GM21529 (cell line): ENCODE measurements at regions not wholly inside any gene's neighbourhood (a gene's known extent, or its start where the extent isn't known, plus 50 kb on each side); places are given as distances from the start of the nearest gene placed in this dataset.
"Not testable (repeated sequence)": the region's sequence is repeated elsewhere in the genome, so short reads cannot be mapped to it uniquely, and the experiment has no call there.

Experiments
- ATAC-seq: cut with Tn5 transposase; IDR thresholded peaks from one replicate; pipeline ENCODE4 v1.9.1; 2021; ENCODE audit not compliant: unreplicated experiment

DNA sequence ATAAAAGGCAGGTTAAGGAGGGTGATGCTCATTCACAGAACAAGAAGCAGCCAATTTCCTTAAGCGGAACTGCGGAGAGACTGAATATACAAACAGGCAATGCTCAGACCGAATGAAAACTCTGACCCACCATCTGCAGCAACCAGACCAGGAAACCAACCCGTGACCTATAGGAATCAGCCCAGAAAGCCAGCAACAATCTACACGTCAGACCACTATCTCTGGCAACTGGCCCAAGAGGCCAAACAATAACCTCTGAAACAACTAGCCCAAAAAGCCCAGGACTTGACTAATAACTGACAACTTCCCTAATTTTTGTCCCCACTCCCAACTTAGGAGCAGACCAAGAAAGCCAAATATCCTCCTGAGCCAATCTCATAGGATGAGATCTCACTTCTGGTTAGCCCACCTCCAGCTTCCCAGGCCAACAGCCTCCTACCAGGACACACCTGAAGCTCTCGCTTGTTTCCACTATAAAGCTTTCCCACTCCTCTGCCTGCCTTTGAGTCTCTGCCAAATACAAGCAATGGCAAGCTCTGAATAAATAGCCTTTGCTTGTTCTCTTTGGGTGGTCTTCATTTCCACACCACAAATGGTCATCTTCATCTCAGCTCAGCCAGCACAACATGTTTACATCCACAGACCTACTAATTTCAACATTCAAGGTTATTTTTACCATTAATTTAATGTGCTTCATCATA is 168.5 kb downstream of the HSD17B3 start:
- ATAC-seq: no peak

DNA sequence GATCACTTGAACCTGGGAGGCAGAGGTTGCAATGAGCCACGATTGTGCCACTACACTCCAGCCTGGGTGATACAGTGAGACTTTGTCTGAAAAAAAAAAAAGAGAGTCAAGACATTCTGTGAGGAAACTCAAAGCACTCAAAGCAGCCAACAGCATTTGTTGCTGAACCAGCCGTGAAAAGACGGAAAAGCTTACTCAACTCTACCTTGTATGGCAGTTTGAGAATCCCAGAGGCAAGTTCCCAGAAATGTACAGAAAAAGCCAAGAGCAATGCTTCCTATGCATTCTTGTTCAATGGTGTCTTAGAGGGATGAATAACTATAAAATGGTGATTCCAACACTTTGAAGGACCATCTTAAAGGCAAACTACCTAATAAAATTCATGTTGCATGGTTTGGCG is 170.2 kb downstream of the HSD17B3 start:
- no peak for ATAC-seq

DNA sequence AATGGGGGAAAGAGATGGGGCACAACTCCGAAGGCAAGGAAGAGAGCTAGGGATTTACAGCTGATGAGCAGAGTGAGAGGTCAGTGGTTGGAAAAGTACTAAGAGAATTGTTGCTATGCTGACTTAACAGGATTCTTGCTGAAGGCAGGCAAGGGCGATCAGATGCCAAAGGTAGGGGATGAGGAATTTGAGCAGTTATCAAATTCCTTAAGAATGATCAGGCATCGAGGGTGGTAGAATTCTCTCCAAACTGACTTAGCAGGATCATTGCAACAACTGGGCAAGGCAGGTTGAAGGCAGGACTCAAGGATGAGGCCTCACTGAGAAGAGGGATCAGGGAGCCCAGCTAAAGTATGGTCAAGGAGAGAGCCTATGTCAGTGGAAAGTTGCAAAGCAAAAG is 171.0 kb downstream of the HSD17B3 start:
- ATAC-seq: no peak

DNA sequence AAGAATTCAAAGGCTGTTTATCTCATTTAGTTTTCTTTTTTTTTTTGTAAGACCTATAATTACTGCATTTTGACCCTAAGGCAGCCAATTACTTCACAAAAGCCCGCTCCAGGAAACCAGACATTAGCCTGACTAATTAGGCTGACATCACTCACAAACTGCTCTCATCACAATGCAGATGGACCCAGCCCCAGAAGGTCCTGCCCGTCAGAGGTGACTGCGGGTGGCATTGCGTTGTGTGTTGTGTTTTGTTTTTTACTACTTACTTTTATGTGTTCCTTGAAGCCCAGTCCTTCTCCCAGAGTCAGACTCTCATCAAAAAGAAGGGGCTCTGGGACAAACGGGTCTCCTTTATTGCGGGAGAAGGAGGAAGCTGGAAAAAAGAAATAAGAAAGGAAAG is 172.2 kb downstream of the HSD17B3 start:
- ATAC-seq: no peak

DNA sequence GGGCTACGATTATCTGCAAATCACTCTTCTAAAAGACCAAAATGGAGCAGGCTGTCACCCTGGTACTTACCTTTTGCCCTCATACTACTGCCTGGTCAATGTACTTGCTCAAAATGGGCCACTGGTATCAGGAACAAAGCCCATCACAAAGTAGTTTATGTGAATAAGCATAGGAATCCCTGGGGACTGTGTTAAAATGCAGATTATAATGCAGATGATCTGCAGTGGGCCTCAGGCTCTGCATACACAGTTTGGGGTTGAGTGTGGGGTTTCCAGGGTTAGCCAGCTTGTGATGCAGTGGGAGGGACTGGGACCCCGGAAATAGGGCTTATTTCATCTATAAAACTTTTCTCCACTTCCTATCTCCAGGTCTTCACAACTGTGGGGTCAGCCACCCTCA is 173.1 kb downstream of the HSD17B3 start:
- no peak for ATAC-seq

DNA sequence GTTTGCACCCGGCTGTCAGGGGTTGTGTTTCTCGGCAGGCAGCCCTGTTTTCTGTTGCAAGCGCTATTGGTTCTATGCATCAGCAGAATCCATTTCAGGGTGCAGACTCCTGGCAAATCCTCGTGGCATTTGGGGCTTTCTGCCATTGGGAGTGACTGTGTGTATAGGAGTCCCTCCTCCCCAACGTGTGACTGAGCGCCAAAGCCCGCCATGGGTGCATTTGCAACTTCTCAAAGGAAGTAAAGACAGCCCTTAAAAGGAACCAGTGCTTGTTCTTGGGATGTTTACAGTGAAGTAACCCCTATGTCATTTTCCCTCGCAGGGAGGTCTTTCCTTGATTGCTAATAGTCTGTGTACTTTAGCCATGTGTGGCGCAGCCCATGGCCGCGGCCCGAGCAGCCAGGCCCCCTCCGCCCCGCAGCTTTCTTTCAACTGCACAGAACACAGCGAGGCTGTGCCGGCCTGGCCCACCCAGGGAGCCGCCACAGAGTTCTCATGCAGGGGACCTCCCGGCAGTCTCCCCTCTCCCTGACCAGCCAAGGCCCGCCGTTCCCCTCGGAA is 175.6 kb downstream of the HSD17B3 start:
- no peak for ATAC-seq

DNA sequence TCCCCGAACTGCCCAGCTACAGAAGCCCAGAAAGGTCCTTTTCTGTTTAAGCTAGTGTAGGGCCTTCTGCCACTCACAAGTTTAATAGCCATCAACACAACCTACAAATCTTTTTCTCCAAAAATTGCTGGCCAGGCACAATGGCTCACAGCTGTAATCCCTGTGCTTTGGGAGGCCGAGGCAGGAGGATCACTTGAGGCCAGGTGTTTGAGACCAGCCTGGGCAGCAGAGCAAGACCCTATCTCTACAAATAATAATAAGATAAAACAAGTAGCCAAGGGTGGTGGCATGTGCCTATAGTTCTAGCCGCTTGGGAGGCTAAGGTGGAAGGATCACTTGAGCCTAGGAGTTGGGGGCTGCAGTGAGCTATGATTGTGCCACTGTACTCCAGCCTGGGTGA is 176.4 kb downstream of the HSD17B3 start:
- ATAC-seq: no peak

DNA sequence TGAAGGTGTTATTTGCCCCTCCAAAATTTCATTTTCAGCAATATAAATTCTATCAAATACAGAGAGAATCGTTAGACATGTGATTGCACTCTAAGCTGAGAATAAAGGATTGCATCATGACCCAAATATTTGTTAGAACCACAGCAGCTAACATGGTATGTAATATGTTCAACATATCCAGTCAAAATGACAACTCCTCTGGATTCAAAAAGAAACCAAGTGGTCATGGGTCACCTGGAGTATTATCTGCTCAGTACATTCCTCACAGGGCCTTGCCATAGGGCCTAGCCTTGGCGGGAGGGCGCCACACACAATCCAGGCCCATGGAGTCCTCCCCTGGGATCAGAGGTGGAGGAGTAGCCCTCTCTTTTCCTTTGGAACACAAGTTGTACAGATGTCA is 179.2 kb downstream of the HSD17B3 start:
- ATAC-seq: no peak

DNA sequence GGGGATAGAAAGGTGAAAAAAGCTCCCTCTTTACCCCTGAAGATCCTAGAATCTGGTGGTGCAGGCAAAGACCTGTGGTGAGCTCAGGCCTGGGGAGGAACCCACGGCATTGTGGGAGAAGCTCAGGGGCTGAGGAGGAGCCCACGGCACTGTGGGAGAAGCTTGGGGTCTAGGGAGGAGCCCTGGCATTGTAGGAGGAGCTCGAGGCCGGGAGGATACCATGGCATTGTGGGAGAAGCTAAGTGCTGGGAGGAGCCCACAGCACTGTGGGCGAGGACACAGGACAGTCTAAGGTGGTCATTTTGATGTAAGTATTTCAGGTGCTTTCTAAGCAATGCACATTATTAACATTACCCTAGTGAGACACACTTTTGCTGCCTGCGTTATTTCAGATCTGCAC is 179.7 kb downstream of the HSD17B3 start:
- ATAC-seq: no peak

DNA sequence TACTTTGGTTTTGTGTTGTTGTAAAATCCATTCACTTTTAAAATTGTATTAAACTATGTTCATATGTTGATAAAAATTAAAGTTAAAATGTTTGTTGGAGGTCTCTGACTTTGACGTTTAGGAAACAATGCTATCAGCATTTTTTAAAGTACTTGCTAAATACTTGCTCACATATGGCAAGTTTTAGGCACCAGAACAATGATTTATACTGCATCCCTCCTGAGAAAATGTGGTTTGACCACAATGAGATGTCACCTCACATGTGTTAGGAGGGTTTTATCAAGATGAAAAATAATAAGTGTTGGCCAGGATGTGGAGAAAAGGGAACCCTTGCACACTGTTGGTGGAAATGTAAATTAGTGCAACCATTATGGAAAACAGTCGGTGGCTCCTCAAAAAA is 180.8 kb downstream of the HSD17B3 start:
- ATAC-seq: no peak

DNA sequence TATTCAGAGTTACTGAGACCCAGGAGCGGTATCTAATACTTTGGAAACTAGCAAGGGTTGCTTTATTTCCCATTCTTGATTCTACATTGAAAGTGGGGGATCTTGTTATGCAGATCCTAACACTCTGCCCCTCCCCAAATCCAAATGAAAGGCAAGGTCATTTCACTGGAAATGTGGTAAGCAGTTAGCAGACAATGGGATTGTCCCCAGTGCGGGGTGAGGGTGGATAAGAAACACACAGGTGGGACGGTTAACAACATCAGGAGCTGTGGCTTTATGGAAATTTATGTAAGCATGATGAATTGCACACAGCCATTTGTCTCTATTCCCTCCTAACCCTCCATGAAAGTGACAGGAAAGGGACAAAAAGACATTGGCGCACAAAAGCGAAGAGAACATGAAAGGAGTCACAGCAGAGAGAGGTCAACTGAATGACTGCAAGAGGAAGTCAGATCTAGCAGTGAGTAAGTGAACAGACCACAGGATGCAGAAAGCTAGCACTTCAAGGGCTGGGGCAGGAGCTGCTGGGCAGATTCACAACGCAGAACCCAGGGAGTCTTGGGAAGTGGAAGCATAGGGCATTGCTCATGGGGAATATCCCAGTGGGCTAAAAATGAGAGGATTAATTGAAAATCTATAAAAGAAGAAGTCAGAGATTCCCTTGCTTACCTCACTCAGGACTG is 184.4 kb downstream of the HSD17B3 start:
- no peak for ATAC-seq

DNA sequence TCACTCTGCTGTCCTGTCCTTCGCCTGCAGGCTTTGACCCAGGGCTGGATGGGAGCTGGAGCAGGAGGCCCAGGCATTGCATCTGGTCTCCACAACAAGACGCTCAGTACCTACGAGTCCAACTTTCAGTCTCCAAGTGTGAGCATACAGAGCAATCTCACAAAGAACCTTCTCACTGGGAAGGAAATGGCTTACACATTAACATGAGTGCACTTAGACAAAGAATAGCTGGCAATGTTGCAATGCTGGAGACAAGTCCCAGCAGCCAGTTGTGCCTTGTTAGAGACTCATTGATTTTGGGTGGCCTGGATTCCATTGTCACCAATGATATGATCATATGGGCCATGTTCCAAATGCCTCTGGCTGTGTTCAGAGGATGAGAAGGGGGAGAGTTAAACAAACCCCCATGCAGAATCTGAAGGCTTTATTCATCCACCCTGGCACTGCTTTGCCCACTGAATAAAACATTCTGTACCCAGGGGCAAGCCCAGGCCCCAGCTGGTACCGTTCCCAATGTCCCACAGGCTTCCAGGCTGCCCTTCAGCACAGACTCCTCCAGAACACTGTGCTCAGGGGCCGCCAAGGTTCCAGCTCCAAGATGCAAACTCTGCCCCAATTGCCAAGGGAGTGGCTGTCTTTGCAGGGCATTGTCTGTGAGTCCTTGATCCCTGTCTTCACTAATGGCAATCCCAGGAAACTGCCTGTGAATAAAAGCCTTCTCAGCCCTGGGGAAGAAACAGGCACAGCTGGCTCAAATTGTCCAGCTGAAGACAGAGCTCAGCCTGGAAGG is 185.5 kb downstream of the HSD17B3 start:
- ATAC-seq: no peak

DNA sequence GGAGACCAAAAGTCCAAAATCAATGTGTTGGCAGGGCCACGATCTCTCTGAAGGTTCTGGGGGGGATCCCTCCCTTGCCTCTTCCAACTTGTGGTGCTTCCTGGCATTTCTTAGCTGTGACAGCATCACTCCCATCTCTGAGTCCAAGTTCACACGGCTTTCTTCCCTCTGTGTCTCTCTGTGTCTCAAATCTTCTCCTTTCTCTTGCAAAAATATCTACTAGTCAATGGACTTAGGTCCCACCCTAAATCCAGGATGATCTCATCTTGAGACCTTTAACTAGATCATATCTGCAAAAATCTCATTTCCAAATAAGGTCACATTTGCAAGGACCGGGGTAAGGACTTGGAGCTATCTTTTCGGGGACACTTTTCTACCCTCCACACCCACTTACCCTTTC is 186.1 kb downstream of the HSD17B3 start:
- ATAC-seq: no peak

DNA sequence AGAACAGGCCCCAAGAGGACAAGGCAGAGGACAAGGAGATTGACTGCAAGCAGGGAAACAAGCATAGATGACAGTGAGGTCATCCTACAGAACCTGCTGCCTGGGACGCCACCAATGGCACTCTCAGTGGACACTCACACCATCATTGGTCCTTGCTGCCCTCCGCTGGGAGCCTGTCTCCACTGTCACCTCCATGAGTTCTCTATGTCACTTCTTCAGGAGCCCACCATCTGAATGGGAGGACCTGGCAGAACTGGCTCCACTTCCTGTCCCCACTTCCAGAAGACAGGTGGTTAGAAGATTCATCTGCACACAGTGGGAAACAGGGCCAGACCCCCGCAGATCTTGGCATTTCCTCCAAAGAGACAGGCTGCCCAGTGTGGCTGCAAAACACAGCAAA is 188.9 kb downstream of the HSD17B3 start:
- ATAC-seq: no peak

DNA sequence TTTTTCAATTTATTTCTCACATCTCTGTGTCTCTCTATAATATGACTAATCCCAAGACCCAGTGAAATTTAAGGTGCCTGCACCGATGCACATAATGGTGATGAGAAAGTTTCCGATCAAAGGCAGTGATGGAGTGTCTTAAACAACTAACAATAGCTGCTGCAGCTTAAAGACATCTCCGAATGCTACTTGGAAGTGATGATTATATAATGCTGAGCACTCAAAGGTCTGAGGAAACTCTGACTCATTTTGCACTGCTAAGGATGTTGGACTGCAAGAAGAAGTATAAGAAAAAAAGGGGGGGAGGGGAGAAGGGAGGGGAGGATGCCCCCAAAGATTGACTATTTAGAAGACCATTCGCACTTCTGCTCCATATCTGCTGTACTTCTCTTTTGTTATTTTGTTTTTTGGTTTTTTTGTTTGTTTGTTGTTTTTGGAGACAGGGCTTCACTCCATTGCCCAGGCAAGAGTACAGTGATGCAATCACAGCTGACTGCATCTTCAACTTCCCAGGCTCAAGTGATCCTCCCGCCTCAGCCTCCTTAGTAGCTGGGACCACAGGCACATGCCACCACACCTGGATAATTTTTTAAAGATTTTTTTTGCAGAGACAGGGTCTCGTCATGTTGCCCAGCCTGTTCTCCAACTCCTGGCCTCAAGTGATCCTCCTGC is 192.2 kb downstream of the HSD17B3 start:
- ATAC-seq: no peak

DNA sequence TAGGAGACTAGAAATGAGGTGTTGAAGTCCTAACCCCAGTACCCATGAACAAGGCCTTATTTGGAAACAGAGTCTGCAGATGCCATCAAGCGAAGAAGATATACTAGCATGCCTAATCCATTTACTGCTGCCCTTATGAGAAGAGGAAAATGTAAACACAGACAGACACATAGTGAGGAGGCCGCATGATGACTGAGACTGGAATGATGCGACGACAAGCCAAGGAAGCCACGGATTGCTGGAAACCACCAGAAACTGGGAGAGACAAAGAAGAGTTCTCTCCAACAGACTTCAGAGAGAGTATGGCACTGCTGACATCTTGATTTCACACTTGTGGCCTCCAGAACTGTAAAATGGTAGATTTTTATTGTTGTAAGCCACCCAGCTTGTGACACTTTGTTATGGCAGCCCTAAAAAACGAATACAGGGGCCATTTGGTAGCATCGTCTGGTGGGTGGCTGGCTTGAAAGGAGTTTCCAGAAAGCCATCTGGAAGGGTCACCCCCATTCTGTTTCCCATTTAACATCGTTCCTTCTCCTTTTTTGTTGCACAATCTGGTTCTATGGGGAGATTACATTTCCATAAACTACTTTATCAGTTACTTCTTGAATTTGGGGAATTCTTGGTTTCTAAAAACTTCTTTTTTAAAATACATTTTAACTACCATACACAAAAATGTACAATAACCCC is 193.1 kb downstream of the HSD17B3 start:
- ATAC-seq: no peak

DNA sequence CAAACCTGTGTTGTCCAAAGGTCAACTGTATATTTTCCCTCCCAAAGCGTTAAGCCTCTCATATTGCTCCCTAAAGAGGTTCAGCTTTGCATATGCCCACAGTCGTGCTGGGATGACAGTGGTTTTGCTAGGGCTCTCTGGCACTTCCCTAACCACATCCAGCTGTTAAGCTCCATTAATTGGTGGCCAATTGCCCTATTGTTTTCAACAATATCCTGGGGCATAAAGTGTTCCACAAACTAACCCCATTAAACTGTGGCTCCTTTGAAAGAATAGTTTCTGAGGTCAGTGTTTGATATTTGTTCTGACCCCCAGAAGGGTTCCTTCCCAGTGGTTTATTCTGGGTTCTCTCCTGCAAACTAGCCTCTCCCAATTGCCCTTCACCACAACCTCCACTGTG is 194.5 kb downstream of the HSD17B3 start:
- no peak for ATAC-seq

DNA sequence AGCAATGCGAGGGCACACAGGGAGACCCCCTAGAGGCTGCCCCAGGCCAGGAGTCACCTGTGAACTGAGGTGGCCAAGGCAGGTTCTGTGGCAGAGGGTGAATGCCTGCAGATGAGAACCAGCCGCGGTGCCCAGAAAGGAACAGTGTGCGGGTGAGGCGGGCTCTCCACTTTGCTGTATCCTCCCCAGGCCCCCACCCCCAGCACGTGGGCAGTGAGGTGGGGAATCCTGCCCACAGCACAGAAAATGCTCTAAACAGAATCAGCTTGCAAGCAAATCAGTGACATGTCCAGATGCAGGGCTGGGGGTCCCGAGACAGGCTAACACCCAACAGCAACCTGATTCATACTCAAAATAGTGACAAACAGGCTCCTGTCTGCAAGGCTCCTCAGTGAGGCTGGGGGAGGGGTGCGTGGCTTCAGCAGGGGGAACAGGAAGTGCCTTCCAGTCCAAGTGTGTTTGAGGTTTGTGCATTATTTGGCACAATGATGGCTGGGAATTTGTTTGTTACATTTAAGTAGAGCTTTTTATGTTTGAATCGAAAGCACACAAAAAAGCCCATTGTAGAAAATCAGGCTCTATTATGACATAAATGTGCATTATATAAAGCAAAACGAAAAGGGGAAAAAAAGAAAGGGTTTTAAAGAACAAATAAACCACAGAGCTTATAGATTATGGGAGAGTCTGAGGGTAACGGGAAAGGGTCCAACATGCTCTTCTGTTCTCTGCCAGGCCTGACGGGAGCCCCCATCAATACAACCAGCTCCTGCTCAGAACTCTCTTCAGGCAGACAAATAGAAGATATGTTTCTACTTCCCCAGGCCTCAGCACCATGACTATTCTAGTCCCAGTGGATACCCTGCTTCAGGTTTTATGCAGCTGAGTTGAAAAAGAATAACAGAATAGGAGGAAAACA is 201.3 kb downstream of the HSD17B3 start:
- ATAC-seq: no peak

DNA sequence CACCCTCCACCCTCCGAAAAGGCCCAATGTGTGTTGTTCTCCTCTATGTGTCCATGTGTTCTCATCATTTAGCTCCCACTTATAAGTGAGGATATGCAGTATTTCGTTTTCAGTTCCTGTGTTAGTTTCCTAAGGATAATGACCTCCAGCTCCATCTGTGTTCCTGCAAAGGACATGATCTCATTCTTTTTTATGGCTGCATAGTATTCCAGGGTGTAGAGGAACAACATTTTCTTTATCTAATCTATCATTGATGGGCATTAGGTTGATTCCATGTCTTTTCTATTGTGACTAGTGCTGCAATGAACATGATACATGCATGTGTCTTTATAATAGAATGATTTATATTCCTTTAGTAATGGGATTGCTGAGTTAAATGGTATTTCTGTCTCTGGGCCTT is 211.3 kb downstream of the HSD17B3 start:
- not testable (repeated sequence) for ATAC-seq
